ENCODE measurements at regions not wholly inside any gene's neighbourhood (a gene's known extent, or its start where the extent isn't known, plus 50 kb on each side); places are given as distances from the start of the nearest gene placed in this dataset.

DNA sequence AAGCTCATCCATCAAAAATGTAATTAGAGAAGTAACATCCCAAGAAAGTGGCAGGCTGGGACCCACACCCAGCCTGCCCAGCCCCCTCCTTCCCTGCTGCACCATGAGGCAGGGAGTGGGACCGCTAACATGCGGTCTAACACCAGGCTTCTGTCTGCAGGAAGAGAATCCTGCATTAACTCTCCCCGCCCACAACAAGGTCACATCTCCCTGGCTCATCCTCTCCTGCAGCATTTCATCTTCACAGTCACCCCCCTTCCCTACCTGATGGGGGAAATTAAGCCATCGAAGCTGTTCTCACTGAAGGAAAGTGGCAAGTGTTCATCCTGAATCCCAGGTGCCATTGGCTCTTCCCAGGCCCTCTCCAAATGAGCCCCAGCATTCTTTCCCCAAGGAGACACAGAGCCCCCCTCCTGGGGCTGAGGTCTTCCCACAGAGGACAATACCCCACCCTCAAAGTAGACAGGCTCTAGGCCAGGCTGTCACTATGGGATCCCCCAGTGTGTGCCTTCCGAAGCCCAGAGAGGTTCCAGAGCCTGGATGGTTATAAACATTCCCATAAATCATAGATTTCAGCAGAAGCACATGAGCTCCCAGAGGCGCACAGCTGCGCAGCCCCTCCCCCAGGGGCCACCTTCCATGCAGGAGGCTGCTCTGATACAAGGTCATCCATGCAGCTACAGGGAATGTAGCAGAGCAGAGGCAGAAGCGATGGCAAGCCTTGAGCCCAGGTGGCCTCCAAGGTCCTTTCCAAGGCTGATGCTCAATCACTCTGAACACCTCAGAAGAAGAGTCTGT, 148.0 kb downstream of the OAT start:
- no peak overlapping the region for H3K9ac ChIP-seq
- H3K27ac ChIP-seq: no peak overlapping the region
- H3K4me1 ChIP-seq (ENCODE audit: low read depth, poor library complexity, severe bottlenecking): no peaks in the 10 kb centered on the region
- no peaks in the 10 kb centered on the region for H3K79me2 ChIP-seq (ENCODE audit: insufficient read depth, low read depth)
- no peak overlapping the region for H3K4me3 ChIP-seq (IDR thresholded peaks at IDR 0.05; ENCODE audit: insufficient read depth, low read depth, low read length)
- H3K36me3 ChIP-seq (ENCODE audit: insufficient read depth): no peaks in the 10 kb centered on the region
- TF ChIP-seq, protein P1, sequence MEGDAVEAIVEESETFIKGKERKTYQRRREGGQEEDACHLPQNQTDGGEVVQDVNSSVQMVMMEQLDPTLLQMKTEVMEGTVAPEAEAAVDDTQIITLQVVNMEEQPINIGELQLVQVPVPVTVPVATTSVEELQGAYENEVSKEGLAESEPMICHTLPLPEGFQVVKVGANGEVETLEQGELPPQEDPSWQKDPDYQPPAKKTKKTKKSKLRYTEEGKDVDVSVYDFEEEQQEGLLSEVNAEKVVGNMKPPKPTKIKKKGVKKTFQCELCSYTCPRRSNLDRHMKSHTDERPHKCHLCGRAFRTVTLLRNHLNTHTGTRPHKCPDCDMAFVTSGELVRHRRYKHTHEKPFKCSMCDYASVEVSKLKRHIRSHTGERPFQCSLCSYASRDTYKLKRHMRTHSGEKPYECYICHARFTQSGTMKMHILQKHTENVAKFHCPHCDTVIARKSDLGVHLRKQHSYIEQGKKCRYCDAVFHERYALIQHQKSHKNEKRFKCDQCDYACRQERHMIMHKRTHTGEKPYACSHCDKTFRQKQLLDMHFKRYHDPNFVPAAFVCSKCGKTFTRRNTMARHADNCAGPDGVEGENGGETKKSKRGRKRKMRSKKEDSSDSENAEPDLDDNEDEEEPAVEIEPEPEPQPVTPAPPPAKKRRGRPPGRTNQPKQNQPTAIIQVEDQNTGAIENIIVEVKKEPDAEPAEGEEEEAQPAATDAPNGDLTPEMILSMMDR (conservative IDR thresholded peaks at IDR 0.05; ENCODE audit: low read depth, low read length): no peak
- no peaks in the 10 kb centered on the region for H3K27me3 ChIP-seq (ENCODE audit: insufficient read depth, low read depth)
- H3K4me2 ChIP-seq: no peak overlapping the region
- no peak overlapping the region for H2AFZ ChIP-seq (ENCODE audit: low read depth)
- no peaks in the 10 kb centered on the region for H4K20me1 ChIP-seq (ENCODE audit: insufficient read depth)

DNA sequence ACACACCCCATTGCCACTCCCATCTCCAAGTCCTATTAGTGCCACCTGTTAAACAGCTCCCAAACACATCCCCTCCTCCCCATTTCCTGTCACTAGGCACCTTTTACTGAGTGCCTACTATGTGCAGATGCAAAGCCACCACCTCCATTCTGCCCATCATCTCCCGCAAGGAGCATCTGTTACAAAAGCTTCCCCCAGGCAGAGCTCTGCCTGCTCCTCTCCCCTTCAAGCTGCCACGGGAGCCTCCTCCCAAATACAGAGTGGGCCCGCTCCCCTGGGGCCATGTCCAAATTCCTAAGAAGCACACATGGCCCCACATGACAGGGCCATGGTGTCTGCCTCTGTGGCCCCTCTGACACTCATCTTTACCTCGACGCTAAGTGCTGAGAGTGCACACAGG, 149.7 kb downstream of the OAT start:
- Histone ChIP-seq H3K4me3 (IDR thresholded peaks at IDR 0.05; ENCODE audit: insufficient read depth, low read depth, low read length) (no peak overlapping the region), H3K27ac (no peak overlapping the region), H3K9ac (no peak overlapping the region), H3K4me2 (no peak overlapping the region), H3K79me2 (ENCODE audit: insufficient read depth, low read depth) (no peaks in the 10 kb centered on the region), H3K27me3 (ENCODE audit: insufficient read depth, low read depth) (no peaks in the 10 kb centered on the region), H3K36me3 (ENCODE audit: insufficient read depth) (no peaks in the 10 kb centered on the region), H3K4me1 (ENCODE audit: low read depth, poor library complexity, severe bottlenecking) (no peaks in the 10 kb centered on the region), H4K20me1 (ENCODE audit: insufficient read depth) (no peaks in the 10 kb centered on the region), H2AFZ (ENCODE audit: low read depth) (no peak overlapping the region)
- TF ChIP-seq, protein P1 (conservative IDR thresholded peaks at IDR 0.05; ENCODE audit: low read depth, low read length): no peak

DNA sequence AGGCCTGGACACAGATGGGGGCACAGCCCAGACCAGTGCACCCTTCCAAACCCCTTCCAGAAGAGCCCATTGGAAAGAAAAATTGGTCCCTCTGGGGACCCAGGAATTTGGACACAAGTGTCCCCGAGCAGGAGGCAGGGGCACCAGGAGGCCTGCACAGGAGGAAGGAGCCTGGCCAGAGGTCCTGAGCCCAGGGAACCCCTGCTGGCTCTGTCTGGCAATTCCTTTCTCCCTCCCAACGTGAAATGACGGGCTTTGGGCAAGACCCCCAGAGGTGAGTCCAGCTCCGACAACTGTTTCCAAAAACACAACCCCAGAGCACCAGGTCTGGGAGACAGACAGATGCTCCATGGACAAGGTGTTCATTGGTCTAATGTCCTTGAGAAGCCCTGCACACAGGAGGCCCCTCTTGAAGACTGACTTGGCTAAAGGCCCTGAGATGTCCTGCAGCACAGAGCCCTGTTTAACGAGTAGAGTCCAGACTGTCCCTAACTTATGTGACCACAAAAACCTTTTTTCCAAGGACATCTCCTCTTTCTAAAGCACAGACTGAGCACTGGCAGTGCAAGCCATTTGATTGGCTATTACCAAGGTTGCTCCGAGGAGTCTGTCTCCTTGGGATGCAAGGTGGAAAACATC, 150.7 kb downstream of the OAT start:
- H3K79me2 ChIP-seq (ENCODE audit: insufficient read depth, low read depth): no peaks in the 10 kb centered on the region
- H3K4me2 ChIP-seq: no peak overlapping the region
- H3K4me3 ChIP-seq (IDR thresholded peaks at IDR 0.05; ENCODE audit: insufficient read depth, low read depth, low read length): no peak overlapping the region
- no peaks in the 10 kb centered on the region for H3K36me3 ChIP-seq (ENCODE audit: insufficient read depth)
- no peak overlapping the region for H2AFZ ChIP-seq (ENCODE audit: low read depth)
- H3K27ac ChIP-seq: no peak overlapping the region
- no peaks in the 10 kb centered on the region for H4K20me1 ChIP-seq (ENCODE audit: insufficient read depth)
- no peaks in the 10 kb centered on the region for H3K27me3 ChIP-seq (ENCODE audit: insufficient read depth, low read depth)
- H3K9ac ChIP-seq: no peak overlapping the region
- TF ChIP-seq, protein P1 (conservative IDR thresholded peaks at IDR 0.05; ENCODE audit: low read depth, low read length): no peak
- no peaks in the 10 kb centered on the region for H3K4me1 ChIP-seq (ENCODE audit: low read depth, poor library complexity, severe bottlenecking)

DNA sequence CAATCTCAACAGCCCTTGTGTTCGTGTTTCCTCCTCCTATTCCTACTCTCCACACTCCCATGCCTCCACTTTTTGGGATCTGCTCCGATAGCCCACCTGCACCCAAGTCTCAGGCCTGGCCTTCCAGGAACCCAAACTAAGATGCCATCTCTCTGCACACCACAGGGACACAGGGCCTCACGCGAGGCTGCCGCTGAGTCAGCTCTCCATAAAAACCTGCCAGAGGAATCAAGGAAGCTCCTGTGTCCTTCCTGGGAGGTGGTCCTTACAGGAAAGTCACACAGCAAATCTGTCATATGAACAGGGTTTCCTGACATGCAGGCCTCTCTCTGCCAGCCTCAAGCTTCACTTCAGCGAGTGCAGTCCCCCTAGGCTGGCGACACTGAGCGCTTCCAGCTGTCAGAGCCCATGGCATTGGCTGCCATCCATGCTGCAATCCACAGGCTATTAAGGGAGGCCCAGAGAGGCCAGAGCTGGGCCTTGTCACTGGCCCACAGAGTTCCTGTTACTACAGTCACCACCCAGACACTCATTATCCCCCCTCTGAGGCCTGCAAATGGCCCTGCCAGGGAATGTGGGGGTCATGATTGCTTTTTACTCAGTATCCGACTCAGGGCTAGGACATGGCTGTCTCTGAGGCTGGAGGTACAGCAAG, 151.4 kb downstream of the OAT start:
- no peaks in the 10 kb centered on the region for H4K20me1 ChIP-seq (ENCODE audit: insufficient read depth)
- H2AFZ ChIP-seq (ENCODE audit: low read depth): no peak overlapping the region
- no peaks in the 10 kb centered on the region for H3K27me3 ChIP-seq (ENCODE audit: insufficient read depth, low read depth)
- H3K36me3 ChIP-seq (ENCODE audit: insufficient read depth): no peaks in the 10 kb centered on the region
- H3K9ac ChIP-seq: no peak overlapping the region
- H3K27ac ChIP-seq: no peak overlapping the region
- no peak overlapping the region for H3K4me3 ChIP-seq (IDR thresholded peaks at IDR 0.05; ENCODE audit: insufficient read depth, low read depth, low read length)
- TF ChIP-seq, protein P1 (conservative IDR thresholded peaks at IDR 0.05; ENCODE audit: low read depth, low read length): no peak
- H3K79me2 ChIP-seq (ENCODE audit: insufficient read depth, low read depth): no peaks in the 10 kb centered on the region
- H3K4me1 ChIP-seq (ENCODE audit: low read depth, poor library complexity, severe bottlenecking): no peaks in the 10 kb centered on the region
- no peak overlapping the region for H3K4me2 ChIP-seq

Data from KMS-11 (cell line).